ENCODE measurements at regions not wholly inside any gene's neighbourhood (a gene's known extent, or its start where the extent isn't known, plus 50 kb on each side); places are given as distances from the start of the nearest gene placed in this dataset.
A peak's percentile ranks its signal among the peaks of the same experiment; 100 is the strongest.

DNA sequence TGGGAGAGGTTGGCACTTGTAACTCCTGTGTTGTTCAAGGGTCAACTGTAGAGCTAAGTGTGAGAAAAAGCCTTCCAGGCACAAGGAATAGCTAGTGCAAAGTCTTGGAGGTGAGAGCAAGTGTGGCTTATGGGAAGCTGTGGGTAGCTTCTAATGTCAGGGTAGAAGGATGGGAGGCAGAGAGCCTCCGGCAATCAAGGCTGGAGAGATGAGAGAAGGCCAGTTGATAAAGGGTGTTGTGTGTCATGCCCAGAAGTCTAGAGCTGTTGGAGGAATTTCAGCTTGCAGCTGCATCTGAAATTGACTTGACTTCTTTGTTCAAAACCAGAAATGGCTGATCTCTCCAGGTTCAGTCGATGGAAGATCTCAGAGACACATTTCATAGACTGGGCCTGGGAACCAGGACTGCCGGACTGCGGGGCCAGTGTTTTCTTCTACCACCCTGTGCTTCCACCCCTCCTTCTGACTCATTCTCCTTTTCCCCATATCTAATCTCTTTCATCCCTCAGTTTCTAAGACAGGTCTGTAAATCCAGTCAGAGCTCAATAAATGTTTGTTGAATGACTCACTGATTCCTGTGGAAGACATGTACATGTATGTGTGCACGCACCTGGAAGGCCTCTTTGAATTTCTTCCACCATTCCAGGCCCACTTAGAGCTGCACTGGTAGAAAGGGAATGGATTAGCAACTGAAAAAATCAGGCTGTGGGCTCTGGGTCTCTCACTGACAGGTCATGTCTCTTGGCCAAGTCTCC lies 67.8 kb upstream of the KLF4 start:
- TF ChIP-seq, protein P1, sequence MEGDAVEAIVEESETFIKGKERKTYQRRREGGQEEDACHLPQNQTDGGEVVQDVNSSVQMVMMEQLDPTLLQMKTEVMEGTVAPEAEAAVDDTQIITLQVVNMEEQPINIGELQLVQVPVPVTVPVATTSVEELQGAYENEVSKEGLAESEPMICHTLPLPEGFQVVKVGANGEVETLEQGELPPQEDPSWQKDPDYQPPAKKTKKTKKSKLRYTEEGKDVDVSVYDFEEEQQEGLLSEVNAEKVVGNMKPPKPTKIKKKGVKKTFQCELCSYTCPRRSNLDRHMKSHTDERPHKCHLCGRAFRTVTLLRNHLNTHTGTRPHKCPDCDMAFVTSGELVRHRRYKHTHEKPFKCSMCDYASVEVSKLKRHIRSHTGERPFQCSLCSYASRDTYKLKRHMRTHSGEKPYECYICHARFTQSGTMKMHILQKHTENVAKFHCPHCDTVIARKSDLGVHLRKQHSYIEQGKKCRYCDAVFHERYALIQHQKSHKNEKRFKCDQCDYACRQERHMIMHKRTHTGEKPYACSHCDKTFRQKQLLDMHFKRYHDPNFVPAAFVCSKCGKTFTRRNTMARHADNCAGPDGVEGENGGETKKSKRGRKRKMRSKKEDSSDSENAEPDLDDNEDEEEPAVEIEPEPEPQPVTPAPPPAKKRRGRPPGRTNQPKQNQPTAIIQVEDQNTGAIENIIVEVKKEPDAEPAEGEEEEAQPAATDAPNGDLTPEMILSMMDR (IDR thresholded peaks at IDR 0.05; ENCODE audit: insufficient read depth, low read depth, low read length): no peak
- TF ChIP-seq EZH2 (IDR thresholded peaks at IDR 0.05; ENCODE audit: insufficient read depth, low read length): no peak
- Histone ChIP-seq H3K9me3 (ENCODE audit: insufficient read depth, low read depth, low read length) (no peaks in the 10 kb centered on the region), H4K20me1 (ENCODE audit: insufficient read depth, low read length) (no peaks in the 10 kb centered on the region), H3K27ac (ENCODE audit: low read depth, low read length) (no peak overlapping the region), H3K4me2 (ENCODE audit: low read length) (no peak overlapping the region), H3K27me3 (ENCODE audit: insufficient read depth, low read length) (no peaks in the 10 kb centered on the region), H2AFZ (ENCODE audit: low read depth, low read length) (peak overlapping the region; percentile 6), H3K36me3 (ENCODE audit: insufficient read depth, low read length) (no peaks in the 10 kb centered on the region), H3K9ac (ENCODE audit: low read length) (no peak overlapping the region), H3K4me1 (ENCODE audit: insufficient read depth, low read length) (no peaks in the 10 kb centered on the region), H3K79me2 (ENCODE audit: insufficient read depth, low read length) (no peaks in the 10 kb centered on the region), H3K4me3 (ENCODE audit: insufficient read depth, low read depth, low read length) (no peak overlapping the region)
- peaks cover 8% of the 10 kb centered on the region for H3K4me1 Mint-ChIP-seq (ENCODE audit: low read depth, unreplicated experiment)
- no peaks in the 10 kb centered on the region for H3K9me3 Mint-ChIP-seq (ENCODE audit: unreplicated experiment)
- H3K4me3 Mint-ChIP-seq (ENCODE audit: unreplicated experiment): no peak overlapping the region
- no peaks in the 10 kb centered on the region for H3K36me3 Mint-ChIP-seq (ENCODE audit: low read depth, unreplicated experiment)
- H3K27me3 Mint-ChIP-seq (ENCODE audit: low read depth, unreplicated experiment): no peaks in the 10 kb centered on the region
- FAIRE-seq: no peak
- peak; percentile 75 for DNase-seq (ENCODE audit: low read depth)
- peak overlapping the region; percentile 29 for H3K27ac Mint-ChIP-seq (ENCODE audit: unreplicated experiment)

DNA sequence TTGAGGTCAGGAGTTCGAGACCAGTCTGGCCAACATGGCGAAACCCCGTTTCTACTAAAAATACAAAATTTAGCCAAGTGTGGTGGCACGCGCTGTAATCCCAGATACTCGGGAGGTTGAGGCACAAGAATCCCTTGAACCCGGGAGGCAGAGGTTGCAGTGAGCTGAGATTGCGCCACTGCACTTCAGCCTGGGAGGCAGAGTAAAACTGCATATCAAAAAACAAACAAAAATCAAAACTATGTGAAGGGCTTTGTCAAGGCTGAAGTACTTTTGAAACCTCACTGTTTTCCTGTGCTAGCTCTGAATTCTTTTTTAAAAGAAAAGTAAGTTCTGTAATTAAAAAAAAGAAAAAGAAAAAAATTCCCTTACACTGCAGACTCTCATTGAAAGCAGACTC lies 65.1 kb upstream of the KLF4 start:
- H3K27me3 Mint-ChIP-seq (ENCODE audit: low read depth, unreplicated experiment): peaks cover 3% of the 10 kb centered on the region
- Histone ChIP-seq H3K79me2 (ENCODE audit: insufficient read depth, low read length) (no peaks in the 10 kb centered on the region), H3K27me3 (ENCODE audit: insufficient read depth, low read length) (no peaks in the 10 kb centered on the region), H3K4me2 (ENCODE audit: low read length) (no peak overlapping the region), H3K27ac (ENCODE audit: low read depth, low read length) (no peak overlapping the region), H3K36me3 (ENCODE audit: insufficient read depth, low read length) (no peaks in the 10 kb centered on the region), H3K4me3 (ENCODE audit: insufficient read depth, low read depth, low read length) (no peak overlapping the region), H3K9me3 (ENCODE audit: insufficient read depth, low read depth, low read length) (no peaks in the 10 kb centered on the region), H3K9ac (ENCODE audit: low read length) (no peak overlapping the region), H3K4me1 (ENCODE audit: insufficient read depth, low read length) (no peaks in the 10 kb centered on the region), H4K20me1 (ENCODE audit: insufficient read depth, low read length) (no peaks in the 10 kb centered on the region), H2AFZ (ENCODE audit: low read depth, low read length) (no peak overlapping the region)
- no peaks in the 10 kb centered on the region for H3K9me3 Mint-ChIP-seq (ENCODE audit: unreplicated experiment)
- H3K27ac Mint-ChIP-seq (ENCODE audit: unreplicated experiment): no peak overlapping the region
- DNase-seq (ENCODE audit: low read depth) (no peak), FAIRE-seq (no peak)
- TF ChIP-seq, protein P1 (IDR thresholded peaks at IDR 0.05; ENCODE audit: insufficient read depth, low read depth, low read length): no peak
- no peak for TF ChIP-seq EZH2 (IDR thresholded peaks at IDR 0.05; ENCODE audit: insufficient read depth, low read length)
- H3K4me1 Mint-ChIP-seq (ENCODE audit: low read depth, unreplicated experiment): peaks cover 7% of the 10 kb centered on the region
- H3K36me3 Mint-ChIP-seq (ENCODE audit: low read depth, unreplicated experiment): no peaks in the 10 kb centered on the region
- H3K4me3 Mint-ChIP-seq (ENCODE audit: unreplicated experiment): no peak overlapping the region

Data from astrocyte (in vitro differentiated cells and primary cell).